VCaP (cell line): ENCODE measurements at regions not wholly inside any gene's neighbourhood (a gene's known extent, or its start where the extent isn't known, plus 50 kb on each side); places are given as distances from the start of the nearest gene placed in this dataset.

Experiments used
- H3K27ac ChIP-seq: fragments of 450-650 bp; 2 replicates; pipeline ENCODE4 v1.5.1; 2017
- TF ChIP-seq, protein P1 (sequence below): fragments of 450-650 bp; conservative IDR thresholded peaks from 2 replicates; pipeline ENCODE4 v1.5.1; 2017; ENCODE audit warnings: mild to moderate bottlenecking, moderate library complexity

DNA sequence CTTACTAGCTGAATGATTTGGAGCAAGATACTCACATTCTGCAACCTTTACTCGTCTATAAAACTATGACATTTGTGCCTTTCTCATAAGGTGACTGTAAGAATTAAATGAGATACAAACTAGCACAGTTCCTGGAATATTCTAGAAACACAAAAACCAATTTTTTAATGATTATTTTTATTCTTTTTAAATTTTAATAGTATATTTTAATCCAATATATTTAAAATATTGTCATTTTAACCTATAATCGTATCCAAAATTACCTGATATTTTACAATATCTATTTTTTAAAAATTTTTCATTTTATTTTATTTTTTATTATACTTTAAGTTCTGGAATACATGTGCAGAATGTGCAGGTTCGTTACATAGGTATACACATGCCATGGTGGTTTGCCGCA lies 238.1 kb downstream of the OLFM4 start:
- no peak overlapping the region for H3K27ac ChIP-seq
- TF ChIP-seq, protein P1, sequence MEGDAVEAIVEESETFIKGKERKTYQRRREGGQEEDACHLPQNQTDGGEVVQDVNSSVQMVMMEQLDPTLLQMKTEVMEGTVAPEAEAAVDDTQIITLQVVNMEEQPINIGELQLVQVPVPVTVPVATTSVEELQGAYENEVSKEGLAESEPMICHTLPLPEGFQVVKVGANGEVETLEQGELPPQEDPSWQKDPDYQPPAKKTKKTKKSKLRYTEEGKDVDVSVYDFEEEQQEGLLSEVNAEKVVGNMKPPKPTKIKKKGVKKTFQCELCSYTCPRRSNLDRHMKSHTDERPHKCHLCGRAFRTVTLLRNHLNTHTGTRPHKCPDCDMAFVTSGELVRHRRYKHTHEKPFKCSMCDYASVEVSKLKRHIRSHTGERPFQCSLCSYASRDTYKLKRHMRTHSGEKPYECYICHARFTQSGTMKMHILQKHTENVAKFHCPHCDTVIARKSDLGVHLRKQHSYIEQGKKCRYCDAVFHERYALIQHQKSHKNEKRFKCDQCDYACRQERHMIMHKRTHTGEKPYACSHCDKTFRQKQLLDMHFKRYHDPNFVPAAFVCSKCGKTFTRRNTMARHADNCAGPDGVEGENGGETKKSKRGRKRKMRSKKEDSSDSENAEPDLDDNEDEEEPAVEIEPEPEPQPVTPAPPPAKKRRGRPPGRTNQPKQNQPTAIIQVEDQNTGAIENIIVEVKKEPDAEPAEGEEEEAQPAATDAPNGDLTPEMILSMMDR = no peak

DNA sequence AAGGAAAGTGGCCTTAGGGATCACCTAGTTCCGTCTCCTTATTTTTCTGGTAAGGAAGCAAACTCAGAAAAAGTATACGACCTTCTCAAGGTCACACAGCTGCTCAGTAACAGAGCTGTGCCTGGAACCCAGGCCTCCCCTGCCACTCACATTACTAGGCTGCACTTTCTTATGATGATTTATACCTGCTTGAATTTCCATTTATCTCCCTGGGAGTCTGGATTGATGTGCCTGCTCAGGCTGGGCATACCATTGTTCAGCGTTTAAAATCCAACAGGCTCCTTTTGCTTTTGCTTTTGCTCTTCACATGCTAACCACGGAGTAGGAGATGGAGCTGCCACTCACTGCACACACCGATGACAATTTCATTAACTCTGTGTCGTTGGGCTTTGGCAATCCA lies 241.0 kb downstream of the OLFM4 start:
- H3K27ac ChIP-seq = no peak overlapping the region
- TF ChIP-seq, protein P1 = no peak

GRCh38 chr13:53272873-53273272 lies 244.3 kb downstream of the OLFM4 start:
- TF ChIP-seq, protein P1 = no peak
- H3K27ac ChIP-seq = no peak overlapping the region

DNA sequence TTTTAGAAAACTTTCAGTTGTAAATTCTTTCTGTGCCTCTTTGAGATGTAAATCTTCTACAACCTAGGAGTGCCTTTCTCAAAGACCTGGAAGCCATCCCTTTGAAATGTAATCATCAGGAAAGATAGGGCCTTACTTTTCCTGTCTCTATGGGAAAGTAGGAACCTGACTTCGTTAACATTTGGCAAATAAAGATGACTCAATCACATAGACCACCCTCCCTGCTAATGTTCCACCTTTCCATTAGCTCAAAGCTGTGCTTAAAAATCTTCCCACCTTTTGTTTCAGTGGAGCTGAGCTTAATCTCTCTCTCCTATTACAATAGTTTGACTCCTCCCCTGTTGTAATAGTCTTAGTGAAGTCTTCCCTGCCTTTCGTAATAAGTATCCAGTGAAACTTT lies 247.7 kb downstream of the OLFM4 start:
- TF ChIP-seq, protein P1 = no peak
- H3K27ac ChIP-seq = no peak overlapping the region

- TF ChIP-seq, protein P1 = no peak
- no peak overlapping the region for H3K27ac ChIP-seq
Observed at GRCh38 chr13:53281677-53282076, 253.1 kb downstream of the OLFM4 start.

- TF ChIP-seq, protein P1 = no peak
Observed at GRCh38 chr13:53285896-53286430, 257.4 kb downstream of the OLFM4 start.

DNA sequence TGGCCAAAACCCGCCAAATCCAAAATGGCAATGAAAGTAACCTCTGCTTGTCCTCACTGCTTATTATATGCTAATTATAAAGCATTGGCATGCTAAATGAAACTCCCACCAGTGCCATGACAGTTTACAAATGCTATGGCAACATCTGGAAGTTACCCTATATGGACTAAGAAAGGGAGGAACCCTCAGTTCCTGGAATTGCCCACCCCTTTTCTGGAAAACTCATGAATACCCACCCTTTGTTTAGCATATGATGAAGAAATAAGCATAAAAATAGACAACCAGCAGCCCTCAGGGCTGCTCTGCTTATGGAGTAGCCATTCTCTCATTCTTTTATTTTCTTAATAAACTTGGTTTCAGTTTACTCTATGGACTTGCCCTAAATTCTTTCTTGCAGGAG lies 269.8 kb downstream of the OLFM4 start:
- TF ChIP-seq, protein P1 = no peak

More at GRCh38 chr13:53285896-53286430, 257.4 kb downstream of the OLFM4 start:
- H3K27ac ChIP-seq = no peak overlapping the region

More for the DNA sequence above, 269.8 kb downstream of the OLFM4 start:
- no peak overlapping the region for H3K27ac ChIP-seq
